CD4-positive, alpha-beta T cell treated with Interleukin-21 for 1 hour (primary cell): ENCODE measurements at regions not wholly inside any gene's neighbourhood (a gene's known extent, or its start where the extent isn't known, plus 50 kb on each side); places are given as distances from the start of the nearest gene placed in this dataset.

Experiments
- DNase-seq: peaks from one replicate; pipeline ENCODE4 v3.0.0-alpha.2; 2020

GRCh38 chr13:39100996-39101738, 62.9 kb downstream of the NHLRC3 start:
- no peak for DNase-seq

- DNase-seq, result no peak
Measured at GRCh38 chr13:39102981-39103490, 64.8 kb downstream of the NHLRC3 start.

- DNase-seq, result no peak
Measured at GRCh38 chr13:39105110-39105509, 66.9 kb downstream of the NHLRC3 start.

- DNase-seq, result no peak
Measured at GRCh38 chr13:39106216-39107005, 68.2 kb downstream of the NHLRC3 start.

GRCh38 chr13:39107561-39107960, 69.3 kb downstream of the NHLRC3 start:
- DNase-seq, result no peak

GRCh38 chr13:39108783-39109182, 70.5 kb downstream of the NHLRC3 start:
- no peak for DNase-seq

GRCh38 chr13:39110518-39111097, 72.4 kb downstream of the NHLRC3 start:
- DNase-seq, result no peak

- no peak for DNase-seq
Measured at GRCh38 chr13:39111145-39111544, 72.9 kb downstream of the NHLRC3 start.

- DNase-seq, result no peak
Measured at GRCh38 chr13:39119422-39119821, 81.2 kb downstream of the NHLRC3 start.

- no peak for DNase-seq
Measured at GRCh38 chr13:39123578-39123977, 85.3 kb downstream of the NHLRC3 start.

- no peak for DNase-seq
Measured at GRCh38 chr13:39129213-39129612, 91.0 kb downstream of the NHLRC3 start.

GRCh38 chr13:39130301-39130700, 92.0 kb downstream of the NHLRC3 start:
- DNase-seq, result no peak

GRCh38 chr13:39132286-39133230, 94.3 kb downstream of the NHLRC3 start:
- no peak for DNase-seq

GRCh38 chr13:39133781-39134180, 95.5 kb downstream of the NHLRC3 start:
- DNase-seq, result no peak

GRCh38 chr13:39134574-39134973, 96.3 kb downstream of the NHLRC3 start:
- no peak for DNase-seq

- no peak for DNase-seq
Measured at GRCh38 chr13:39144391-39144790, 106.1 kb downstream of the NHLRC3 start.

- peak; percentile 15 for DNase-seq
Measured at GRCh38 chr13:39144941-39145533, 106.8 kb downstream of the NHLRC3 start.

GRCh38 chr13:39148513-39148961, 110.3 kb downstream of the NHLRC3 start:
- no peak for DNase-seq

- DNase-seq, result no peak
Measured at GRCh38 chr13:39149896-39150295, 111.6 kb downstream of the NHLRC3 start.

- DNase-seq, result no peak
Measured at GRCh38 chr13:39154041-39154440, 115.8 kb downstream of the NHLRC3 start.

GRCh38 chr13:39159393-39159792, 121.1 kb downstream of the NHLRC3 start:
- DNase-seq, result no peak

- DNase-seq, result no peak
Measured at GRCh38 chr13:39159846-39160370, 121.7 kb downstream of the NHLRC3 start.
